Pancreas (tissue), 10 donors: ENCODE measurements at regions not wholly inside any gene's neighbourhood (a gene's known extent, or its start where the extent isn't known, plus 50 kb on each side); places are given as distances from the start of the nearest gene placed in this dataset.

ENCODE experiments used
- ATAC-seq, 4 donors: fragments of 200-7000 bp; cut with Tn5 transposase; one replicate each; pipeline versions ENCODE4 v1.8.0 to v1.9.1; 2020; ENCODE audit warnings: mild to moderate bottlenecking in 4 of 4, moderate library complexity in 4 of 4
- DNase-seq, 6 donors: peaks; one replicate each; pipeline ENCODE4 v3.0.0-alpha.2; 2020
- FAIRE-seq: peaks from 2 replicates; lab custom pipeline; 2012; peaks lifted over from hg19 to GRCh38; lab: Jason Lieb, UNC
- H3K27ac ChIP-seq, 4 donors: fragments of 200-600 bp; sonication (generic); 1 replicate in 3 of 4; 2 replicates in 1 of 4; pipeline versions ENCODE4 v1.5.0 to v1.8.0; 2020
- H3K27me3 ChIP-seq, 4 donors: fragments of 200-600 bp; one replicate each; pipeline ENCODE4 v1.8.0; 2021
- H3K36me3 ChIP-seq, 3 donors: fragments of 200-600 bp; sonication (generic) in 1 of 3; one replicate each; pipeline versions ENCODE4 v1.5.0 to v1.8.0; 2020 to 2021
- H3K4me1 ChIP-seq, 3 donors: fragments of 200-600 bp; one replicate each; pipeline ENCODE4 v1.8.0; 2021
- H3K4me3 ChIP-seq, 4 donors: fragments of 200-600 bp; sonication (generic) in 2 of 4; one replicate each; pipeline versions ENCODE4 v1.5.0 to v1.8.0; 2020 to 2021
- H3K9me3 ChIP-seq, 4 donors: fragments of 200-600 bp; one replicate each; pipeline ENCODE4 v1.8.0; 2021
- CTCF ChIP-seq, 4 donors: fragments of 200-600 bp; sonication (generic) in 3 of 4; IDR thresholded peaks; one replicate each; pipeline versions ENCODE4 v1.5.0 to v1.8.0; 2021; ENCODE audit warnings: antibody characterized with exemption in 4 of 4
- WGBS, 2 donors: extraction: QIAGEN DNeasy Blood & Tissue Kit; methylation state at CpG; one replicate each; pipeline ENCODE4 v1.1.7; 2013; 5-methylcytosine and 5-hydroxymethylcytosine counted together
- intact Hi-C, 3 donors: fragments of 100-400 bp; cut with DNase I; formaldehyde crosslinking; loops; one replicate each; pipeline versions ENCODE4 v1.11.1 to v1.14.2; 2022
- donor health status: healthy with polysubstance abuse.
- donor health status: DM: no; HTN: no; CAD: no; lungs with moderate emphysema.
- donor health status: DM: no; HTN: no; CAD: no.
- donor health status: control.
- donor health status: control.
- donor health status: Bipolar disorder and iron deficiency.
- donor health status: DM: yes; HTN: yes; CAD: no.
- donor health status: DM: no; HTN: no; CAD: no.
- donor health status: DM: no; HTN: no; CAD: no.
- donor health status: DM: yes; HTN: yes; CAD: no.

- H3K27ac ChIP-seq: no peak overlapping the region
- no peak for TF ChIP-seq CTCF (IDR thresholded peaks at IDR 0.05)
- no peaks in the 10 kb centered on the region for H3K9me3 ChIP-seq
- no peak for FAIRE-seq
- intact Hi-C loops: no loop called here
- H3K4me3 ChIP-seq: no peak overlapping the region
- no peaks in the 10 kb centered on the region for H3K36me3 ChIP-seq
- H3K4me1 ChIP-seq: no peaks in the 10 kb centered on the region
- no peaks in the 10 kb centered on the region for H3K27me3 ChIP-seq
- 92 to 93% methylated on average over 5 of the region's 5 CpGs for whole genome bisulfite sequencing, 2 donors
- DNase-seq: no peak
- ATAC-seq: no peak
These were observed 293.3 kb upstream of the TPM1 start for GRCh38 chr15:62749036-62749815.

DNA sequence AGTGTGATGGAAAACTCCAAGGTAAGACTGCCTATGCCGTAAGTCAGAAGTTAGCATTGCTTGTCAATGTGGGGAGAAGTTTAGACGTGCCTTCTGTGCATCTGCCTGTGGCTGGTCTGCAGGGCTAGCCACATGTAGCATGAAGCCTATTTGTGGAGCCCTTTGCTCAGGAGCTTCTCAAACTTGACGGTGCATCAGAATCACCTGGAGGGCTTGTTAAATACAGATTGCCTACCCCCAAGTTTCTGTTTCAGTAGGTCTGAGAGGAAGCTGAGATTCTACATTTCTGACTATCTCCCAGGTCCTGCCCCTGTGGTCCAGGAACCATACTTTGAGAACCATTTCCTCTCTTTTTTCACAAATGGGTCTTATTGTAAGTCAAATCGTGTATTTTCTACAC, 292.1 kb upstream of the TPM1 start:
- Histone ChIP-seq H3K4me3 (no peak overlapping the region), H3K4me1 (no peaks in the 10 kb centered on the region), H3K27me3 (no peaks in the 10 kb centered on the region), H3K36me3 (no peaks in the 10 kb centered on the region), H3K27ac (no peak overlapping the region), H3K9me3 (no peaks in the 10 kb centered on the region)
- WGBS, 2 donors: 91 to 95% methylated on average over 4 of the region's 4 CpGs
- FAIRE-seq: no peak
- no peak for ATAC-seq
- no peak for TF ChIP-seq CTCF (IDR thresholded peaks at IDR 0.05)
- intact Hi-C loops: no loop called here
- no peak for DNase-seq

DNA sequence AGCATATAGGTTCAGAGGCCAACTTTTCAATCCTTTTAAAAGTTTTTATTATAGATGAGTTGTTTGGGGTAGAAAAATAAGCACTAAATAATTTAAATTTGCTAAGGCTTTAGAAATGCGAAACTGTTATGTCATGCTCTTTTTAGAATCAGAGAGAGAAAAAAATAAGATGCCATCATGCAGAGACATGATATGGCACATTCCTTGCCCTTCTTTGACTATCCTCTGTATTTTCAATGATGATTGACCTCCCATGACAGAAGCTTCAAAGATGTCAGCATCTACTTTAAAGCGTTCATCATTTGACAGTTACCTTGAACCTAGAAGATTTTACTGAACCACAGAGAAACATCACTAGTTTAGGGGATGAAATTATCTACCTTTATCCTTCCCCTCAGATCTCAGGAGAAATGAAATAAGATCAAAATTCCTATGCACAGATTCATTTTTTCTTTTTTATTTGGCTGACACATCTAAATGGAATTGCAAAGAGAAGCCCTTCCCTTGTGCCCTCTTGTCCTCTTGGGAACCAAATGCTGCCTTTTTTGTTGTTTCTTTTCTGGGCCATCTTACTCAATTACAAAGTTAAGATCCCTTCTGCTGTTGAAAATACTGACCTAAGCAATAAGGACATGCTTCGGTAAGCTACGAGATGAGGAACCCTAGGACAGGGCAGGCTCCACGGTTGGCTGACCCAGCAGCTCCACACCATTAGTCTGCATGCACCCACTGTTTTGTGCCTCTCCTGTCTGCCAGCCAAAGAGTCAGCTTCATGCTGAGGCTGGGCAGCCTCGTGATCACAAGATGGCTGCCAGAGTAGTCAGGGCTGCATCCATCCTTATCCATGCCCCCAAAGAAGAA, 289.7 kb upstream of the TPM1 start:
- 96% methylated on average over 6 of the region's 6 CpGs for WGBS, 2 donors
- Histone ChIP-seq H3K27me3 (no peaks in the 10 kb centered on the region), H3K27ac (no peak overlapping the region), H3K4me3 (no peak overlapping the region), H3K9me3 (no peaks in the 10 kb centered on the region), H3K4me1 (peaks cover 4 to 11% (median 10%) of the 10 kb centered on the region in 3 donors), H3K36me3 (no peaks in the 10 kb centered on the region)
- intact Hi-C loops: no loop called here
- TF ChIP-seq CTCF (IDR thresholded peaks at IDR 0.05): no peak
- peak in 1 of 4 donors; percentile 32 for ATAC-seq
- no peak for FAIRE-seq
- DNase-seq: no peak

GRCh38 chr15:62753518-62754221, 288.9 kb upstream of the TPM1 start:
- no peak for ATAC-seq
- 91 to 92% methylated on average over 4 of the region's 4 CpGs for WGBS, 2 donors
- no peak for DNase-seq
- Histone ChIP-seq H3K27me3 (no peaks in the 10 kb centered on the region), H3K4me3 (no peak overlapping the region), H3K27ac (no peak overlapping the region), H3K4me1 (peaks cover 8 to 18% (median 17%) of the 10 kb centered on the region in 3 donors), H3K36me3 (no peaks in the 10 kb centered on the region), H3K9me3 (no peaks in the 10 kb centered on the region)
- TF ChIP-seq CTCF (IDR thresholded peaks at IDR 0.05): no peak
- intact Hi-C loops: no loop called here
- FAIRE-seq: no peak
